ENCODE measurements at regions not wholly inside any gene's neighbourhood (a gene's known extent, or its start where the extent isn't known, plus 50 kb on each side); places are given as distances from the start of the nearest gene placed in this dataset.
"Not testable (repeated sequence)": the region's sequence is repeated elsewhere in the genome, so short reads cannot be mapped to it uniquely, and the experiment has no call there.

- intact Hi-C loops (cut with DNase I), result no loop called here
- DNase-seq, result no peak
- ATAC-seq, result no peak
Measured at GRCh38 chr16:59039066-59039720, 305.1 kb upstream of the GOT2 start.

- DNase-seq, result no peak
- ATAC-seq, result no peak
- intact Hi-C loops (cut with DNase I), result no loop called here
Measured at GRCh38 chr16:59030923-59031485, 296.9 kb upstream of the GOT2 start.

GRCh38 chr16:59021751-59022150, 287.6 kb upstream of the GOT2 start:
- intact Hi-C loops (cut with DNase I), result no loop called here
- DNase-seq (no peak), ATAC-seq (no peak)

- DNase-seq (no peak), ATAC-seq (no peak)
- intact Hi-C loops (cut with DNase I), result no loop called here
Measured at GRCh38 chr16:59013930-59014329, 279.8 kb upstream of the GOT2 start.

GRCh38 chr16:58999762-59000161, 265.6 kb upstream of the GOT2 start:
- no peak for DNase-seq
- intact Hi-C loops (cut with DNase I), result no loop called here
- ATAC-seq, result no peak

- intact Hi-C loops (cut with DNase I); DNase-seq; ATAC-seq: not testable (repeated sequence)
Measured at GRCh38 chr16:58992755-58993154, 258.6 kb upstream of the GOT2 start.

GRCh38 chr16:58983181-58983965, 249.3 kb upstream of the GOT2 start:
- ATAC-seq; DNase-seq; intact Hi-C loops (cut with DNase I): not testable (repeated sequence)

- ATAC-seq, result peak in 1 of 2 donors; percentile 61
- intact Hi-C loops (cut with DNase I), result no loop called here
- DNase-seq, result no peak
Measured at GRCh38 chr16:58970775-58971174, 236.7 kb upstream of the GOT2 start.

GRCh38 chr16:58963479-58963878, 229.4 kb upstream of the GOT2 start:
- intact Hi-C loops (cut with DNase I), result no loop called here
- ATAC-seq (no peak), DNase-seq (no peak)

- intact Hi-C loops (cut with DNase I), result no loop called here
- ATAC-seq (no peak), DNase-seq (no peak)
Measured at GRCh38 chr16:58962811-58963210, 228.7 kb upstream of the GOT2 start.

GRCh38 chr16:58960484-58960883, 226.4 kb upstream of the GOT2 start:
- ATAC-seq (no peak), DNase-seq (no peak)
- intact Hi-C loops (cut with DNase I), result no loop called here

- ATAC-seq (no peak), DNase-seq (no peak)
- intact Hi-C loops (cut with DNase I), result no loop called here
Measured at GRCh38 chr16:58960034-58960433, 225.9 kb upstream of the GOT2 start.

- no peak for DNase-seq
- ATAC-seq, result no peak
Measured at GRCh38 chr16:58958749-58959148, 224.6 kb upstream of the GOT2 start.

GRCh38 chr16:58948244-58948643, 214.1 kb upstream of the GOT2 start:
- intact Hi-C loops (cut with DNase I), result no loop called here
- ATAC-seq, result no peak
- no peak for DNase-seq

More at GRCh38 chr16:58958749-58959148, 224.6 kb upstream of the GOT2 start:
- intact Hi-C loops (cut with DNase I), result no loop called here

GRCh38 chr16:58940609-58941008, 206.5 kb upstream of the GOT2 start:
- DNase-seq (no peak), ATAC-seq (no peak)
- intact Hi-C loops (cut with DNase I), result no loop called here

GRCh38 chr16:58938811-58939210, 204.7 kb upstream of the GOT2 start:
- DNase-seq (no peak), ATAC-seq (no peak)
- intact Hi-C loops (cut with DNase I), result no loop called here

- no peak for ATAC-seq
- intact Hi-C loops (cut with DNase I), result no loop called here
- DNase-seq, result no peak
Measured at GRCh38 chr16:58937661-58938060, 203.5 kb upstream of the GOT2 start.

- no peak for DNase-seq
- ATAC-seq, result no peak
- intact Hi-C loops (cut with DNase I), result no loop called here
Measured at GRCh38 chr16:58933186-58933585, 199.1 kb upstream of the GOT2 start.

GRCh38 chr16:58931436-58931835, 197.3 kb upstream of the GOT2 start:
- intact Hi-C loops (cut with DNase I), result no loop called here
- DNase-seq (no peak), ATAC-seq (no peak)

- no peak for ATAC-seq
- intact Hi-C loops (cut with DNase I), result no loop called here
- no peak for DNase-seq
Measured at GRCh38 chr16:58923094-58923493, 189.0 kb upstream of the GOT2 start.

GRCh38 chr16:58913456-58913855, 179.3 kb upstream of the GOT2 start:
- DNase-seq (no peak), ATAC-seq (no peak)
- intact Hi-C loops (cut with DNase I), result no loop called here

Data from left cardiac atrium (tissue), 4 donors.